ENCODE measurements at regions not wholly inside any gene's neighbourhood (a gene's known extent, or its start where the extent isn't known, plus 50 kb on each side); places are given as distances from the start of the nearest gene placed in this dataset.

DNA sequence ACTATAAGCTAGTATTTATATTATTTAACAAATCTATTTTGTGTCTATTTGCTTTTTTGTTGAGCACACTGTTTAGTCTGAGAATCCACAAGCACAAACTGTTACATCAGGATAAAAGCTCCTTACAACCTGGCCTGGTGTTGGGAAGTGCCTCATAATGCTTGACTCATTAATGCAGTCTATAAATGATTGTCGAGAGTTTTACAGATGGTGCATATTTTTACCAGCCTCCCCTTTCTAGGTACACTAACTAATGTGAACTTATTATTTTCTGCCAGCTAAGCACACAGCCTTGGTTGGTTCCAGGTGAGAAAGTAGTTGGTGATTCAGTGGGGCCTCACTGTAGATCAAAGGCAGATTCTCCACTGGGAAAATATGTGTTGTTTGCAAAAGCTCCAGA lies 151.0 kb upstream of the ADAMTS16 start:
- DNase-seq (ENCODE audit: low read depth in 2 of 2) = no peak

DNA sequence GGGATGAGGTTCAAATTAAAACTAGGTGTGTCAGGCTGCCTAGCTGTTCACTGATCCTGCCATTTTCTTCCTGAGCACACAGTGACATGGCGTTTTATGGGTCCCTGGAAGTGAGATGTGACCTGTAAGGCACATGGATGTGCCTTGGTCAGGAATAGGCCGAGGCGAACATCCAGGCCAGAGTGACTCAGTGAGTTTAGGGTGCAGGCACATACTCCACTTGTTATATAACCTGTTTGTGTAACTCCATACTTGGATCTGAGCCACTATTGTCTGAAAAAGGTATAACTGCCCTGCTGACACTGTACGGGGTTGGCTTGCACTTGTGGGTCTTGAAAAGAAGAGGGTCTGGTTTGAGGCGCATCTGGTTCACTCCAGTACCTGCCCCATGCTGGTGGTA lies 150.1 kb upstream of the ADAMTS16 start:
- DNase-seq (ENCODE audit: low read depth in 2 of 2) = no peak

DNA sequence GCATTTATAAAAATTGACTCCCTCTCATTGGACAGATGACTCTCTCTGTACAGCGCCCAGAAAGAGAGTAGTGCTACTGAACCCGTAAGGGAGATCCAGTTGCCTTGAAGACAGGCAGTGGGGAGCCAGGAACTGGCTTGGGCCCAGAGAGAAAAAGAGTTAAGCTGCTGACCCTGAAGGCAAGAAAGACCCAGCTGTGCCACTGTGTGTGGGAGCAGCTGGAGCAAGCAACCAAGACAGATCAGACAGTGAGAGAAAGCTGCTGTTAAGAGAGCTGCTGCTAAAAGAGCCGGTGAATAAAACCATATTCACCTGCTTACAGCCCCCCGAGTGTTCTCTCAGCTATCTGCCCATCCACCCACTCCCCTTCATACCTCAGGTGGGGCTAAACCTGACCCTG lies 149.7 kb upstream of the ADAMTS16 start:
- DNase-seq (ENCODE audit: low read depth in 2 of 2) = no peak

DNA sequence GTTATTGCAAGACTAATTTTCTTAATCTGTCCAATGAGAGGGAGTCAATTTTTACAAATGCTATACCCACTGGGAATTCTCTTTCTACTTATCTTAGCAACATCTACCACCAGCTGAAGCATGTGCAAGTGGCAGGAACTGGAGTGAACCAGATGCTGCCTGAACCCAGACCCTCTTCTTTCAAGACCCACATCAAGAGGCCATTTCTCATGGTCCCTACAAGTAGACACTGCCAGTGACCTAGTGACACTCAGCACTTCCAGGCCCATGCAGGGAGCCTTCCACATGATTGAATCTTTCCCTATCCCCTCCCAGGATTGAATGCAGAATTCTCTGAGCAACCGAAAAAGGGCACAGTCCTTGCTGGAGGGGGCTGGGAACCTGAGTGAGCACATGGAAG lies 148.2 kb upstream of the ADAMTS16 start:
- DNase-seq (ENCODE audit: low read depth in 2 of 2) = no peak

DNA sequence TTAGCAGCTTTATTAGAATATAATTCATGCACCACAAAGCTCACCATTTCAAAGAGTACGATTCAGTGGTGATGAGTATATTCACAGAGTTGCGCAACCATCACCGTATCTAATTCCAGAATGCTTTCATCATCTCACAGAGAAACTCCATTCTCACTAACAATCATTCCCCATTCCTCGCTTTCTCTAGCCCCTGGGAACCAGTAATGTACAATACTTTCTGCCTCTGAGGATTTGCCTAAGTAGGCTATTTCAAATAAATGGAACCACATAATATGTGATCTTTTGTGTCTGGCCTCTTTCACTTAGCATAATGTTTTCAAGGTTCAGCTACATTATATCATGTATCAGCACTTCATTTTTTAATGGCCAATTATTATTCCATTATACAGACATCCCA lies 145.1 kb upstream of the ADAMTS16 start:
- no peak for DNase-seq (ENCODE audit: low read depth in 2 of 2)

DNA sequence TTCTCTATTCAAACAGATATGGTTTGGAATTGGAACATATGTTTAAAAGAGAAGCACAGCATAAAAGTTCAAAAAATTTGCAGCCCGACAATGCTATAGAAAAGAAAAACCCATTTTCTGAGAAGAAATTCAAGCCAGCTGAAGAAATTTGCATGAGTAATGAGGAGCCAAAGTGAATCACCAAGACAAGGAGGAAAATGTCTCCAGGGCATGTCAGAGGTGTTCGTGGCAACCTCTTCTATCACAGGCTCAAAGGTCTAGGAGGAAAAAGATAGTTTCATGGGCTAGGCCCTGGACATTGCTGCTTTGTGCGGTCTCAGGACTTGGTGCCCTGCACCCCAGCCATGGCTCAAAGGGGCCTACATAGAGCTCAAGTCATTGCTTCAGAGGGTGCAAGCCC lies 134.8 kb upstream of the ADAMTS16 start:
- no peak for DNase-seq (ENCODE audit: low read depth in 2 of 2)

DNA sequence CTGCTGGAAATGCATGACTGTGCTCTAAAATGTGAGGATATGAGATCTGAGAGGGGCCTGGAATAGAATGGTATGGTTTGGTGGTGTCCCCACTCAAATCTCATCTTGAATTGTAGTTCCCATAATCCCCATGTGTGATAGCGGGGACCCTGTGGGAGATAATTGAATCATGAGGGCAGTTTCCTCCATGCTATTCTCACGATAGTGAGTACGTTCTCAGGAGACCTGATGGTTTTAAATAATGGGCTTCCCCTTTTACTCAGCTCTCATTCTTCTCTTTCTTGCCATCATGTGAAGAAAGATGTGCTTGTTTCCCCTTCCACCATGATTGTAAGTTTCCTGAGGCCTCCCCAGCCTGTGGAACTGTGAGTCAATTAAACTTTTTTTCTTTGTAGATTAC lies 133.6 kb upstream of the ADAMTS16 start:
- DNase-seq (ENCODE audit: low read depth in 2 of 2) = no peak

DNA sequence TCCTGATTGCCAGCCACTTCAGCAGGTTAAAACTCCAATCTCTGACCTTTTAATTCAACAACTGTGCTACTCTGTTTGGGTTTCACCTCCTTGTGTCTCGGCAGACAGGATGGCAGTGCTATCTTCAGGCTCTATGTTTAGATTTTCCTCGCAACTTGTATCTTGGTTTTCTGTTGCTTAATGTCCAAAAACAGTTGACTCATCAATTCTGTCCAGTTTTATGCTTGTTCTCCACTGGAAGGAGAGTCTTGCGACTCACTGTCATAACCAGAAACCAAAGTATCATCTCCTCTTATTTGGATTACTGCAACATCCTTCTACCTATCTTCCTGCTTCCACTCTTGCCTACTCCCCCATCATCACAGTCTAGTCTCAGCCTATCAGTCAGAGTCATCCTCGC lies 130.9 kb upstream of the ADAMTS16 start:
- no peak for DNase-seq (ENCODE audit: low read depth in 2 of 2)

DNA sequence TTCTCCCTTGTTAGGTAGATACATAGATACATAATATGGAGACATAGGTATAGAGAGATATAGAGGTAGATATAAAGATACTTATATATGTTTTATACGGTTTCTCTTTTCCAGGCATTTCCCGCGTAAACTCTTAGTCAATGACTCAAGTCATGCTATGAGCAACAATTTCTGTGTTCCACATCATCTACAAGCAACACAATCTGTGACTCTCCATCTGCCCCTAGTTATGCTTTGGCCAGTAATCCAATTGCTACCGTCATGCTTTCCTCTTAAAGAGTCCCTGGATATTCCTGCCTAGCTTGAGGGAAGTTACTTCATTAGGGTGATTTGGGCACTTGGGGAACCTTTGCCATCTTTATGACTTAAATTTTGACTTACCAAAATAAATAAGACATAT lies 129.0 kb upstream of the ADAMTS16 start:
- no peak for DNase-seq (ENCODE audit: low read depth in 2 of 2)

DNA sequence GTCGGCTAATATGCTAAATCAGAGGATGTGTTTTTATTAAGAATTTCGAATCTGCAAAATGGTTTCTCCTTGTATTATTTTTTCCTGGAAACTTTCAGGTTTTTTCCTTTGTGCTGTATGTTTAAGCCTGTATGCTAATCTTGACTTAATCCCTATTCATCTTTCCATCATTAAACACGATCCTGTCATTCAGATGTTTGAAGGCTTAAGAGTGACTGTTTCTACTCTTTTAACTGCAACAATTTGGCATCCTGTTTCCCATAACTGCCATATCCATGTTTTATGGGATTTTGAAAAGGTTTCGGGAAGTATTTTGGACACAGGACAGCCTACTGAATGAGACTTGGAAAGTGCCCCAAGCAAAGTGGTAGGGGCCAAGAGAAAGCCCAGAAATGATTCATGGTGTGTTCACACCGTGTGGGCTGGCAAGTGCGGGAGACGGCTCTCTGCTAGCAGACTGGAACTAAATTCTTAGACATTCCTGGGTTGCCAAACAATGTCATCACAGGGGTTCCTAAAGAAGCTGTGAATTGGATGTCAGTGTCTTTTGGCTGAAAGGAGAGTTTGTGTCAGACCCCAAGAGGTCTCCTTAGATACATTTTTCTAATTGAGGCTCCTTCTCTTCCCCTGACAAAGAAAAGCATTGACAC lies 125.4 kb upstream of the ADAMTS16 start:
- no peak for DNase-seq (ENCODE audit: low read depth in 2 of 2)

DNA sequence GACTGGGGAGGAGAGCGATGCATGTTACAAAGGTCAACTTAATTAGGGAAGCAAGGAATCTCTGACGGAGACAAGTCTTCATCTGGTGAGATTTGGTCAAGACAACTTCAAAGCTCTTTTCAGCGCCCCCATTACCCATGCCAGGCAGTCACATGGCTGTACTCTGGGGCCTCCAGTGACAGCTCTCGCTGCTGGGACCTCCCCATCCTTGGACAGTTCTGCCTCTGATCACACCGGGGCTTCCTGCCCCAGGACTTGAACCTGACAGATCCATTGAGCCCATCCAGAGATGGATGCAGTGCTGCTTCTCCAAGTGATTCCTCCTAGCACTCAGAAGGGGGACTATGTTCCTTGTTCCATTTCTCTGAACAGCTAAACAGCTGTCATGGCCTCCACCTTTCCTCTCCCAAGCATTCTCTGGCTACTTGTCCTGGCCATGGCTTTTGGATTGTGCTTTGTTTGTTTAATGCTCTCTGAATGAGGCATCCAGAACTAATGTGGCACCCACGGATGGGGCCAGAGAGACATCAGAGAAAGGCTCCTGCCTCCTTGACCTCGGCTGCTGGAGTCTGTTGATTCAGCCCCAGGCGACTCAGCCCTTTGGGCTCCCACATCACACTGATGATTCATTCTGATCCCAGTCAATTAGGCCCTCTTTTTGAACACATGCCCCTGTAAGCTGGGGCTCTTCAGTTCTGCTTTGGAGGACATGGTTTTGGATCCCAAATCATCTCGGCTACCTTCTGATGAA lies 122.1 kb upstream of the ADAMTS16 start:
- DNase-seq (ENCODE audit: low read depth in 2 of 2) = no peak

DNA sequence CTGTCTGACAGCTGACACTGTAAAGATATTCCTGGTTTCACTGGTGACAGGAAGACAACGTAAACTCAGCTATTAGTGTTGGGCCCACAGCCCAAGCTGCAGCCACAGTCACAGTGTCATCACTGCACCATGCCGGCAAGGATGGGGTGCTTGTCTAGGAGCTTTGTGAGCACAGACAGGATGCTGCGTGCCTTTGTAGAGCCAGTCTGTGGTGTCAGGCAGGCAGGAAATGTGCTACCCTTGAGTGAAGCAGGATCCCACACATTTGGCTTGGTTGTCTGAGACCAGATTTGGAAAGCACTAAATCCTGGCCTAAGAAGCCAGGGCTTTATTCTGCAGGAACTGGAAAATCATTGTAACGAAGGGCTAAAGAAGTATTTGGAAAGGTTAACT lies 121.6 kb upstream of the ADAMTS16 start:
- no peak for DNase-seq (ENCODE audit: low read depth in 2 of 2)

DNA sequence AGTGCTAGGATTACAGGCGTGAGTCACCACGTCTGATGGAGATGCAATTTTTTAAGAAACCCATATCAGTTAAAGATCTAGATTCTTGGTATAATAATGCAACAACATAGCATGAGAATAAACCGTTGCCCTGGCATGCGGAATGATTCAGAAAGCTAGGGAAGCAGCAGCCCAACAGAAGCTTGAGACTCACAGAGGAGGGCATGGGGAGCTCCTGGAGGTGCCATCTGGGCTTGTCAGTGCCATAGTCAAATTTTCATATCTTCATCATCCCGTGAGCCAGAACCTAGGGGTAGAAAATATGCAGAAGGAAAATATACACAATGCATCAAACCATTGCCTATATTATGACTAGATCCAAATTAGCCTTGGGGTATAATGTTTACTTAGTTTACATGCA lies 118.7 kb upstream of the ADAMTS16 start:
- DNase-seq (ENCODE audit: low read depth in 2 of 2) = no peak

DNA sequence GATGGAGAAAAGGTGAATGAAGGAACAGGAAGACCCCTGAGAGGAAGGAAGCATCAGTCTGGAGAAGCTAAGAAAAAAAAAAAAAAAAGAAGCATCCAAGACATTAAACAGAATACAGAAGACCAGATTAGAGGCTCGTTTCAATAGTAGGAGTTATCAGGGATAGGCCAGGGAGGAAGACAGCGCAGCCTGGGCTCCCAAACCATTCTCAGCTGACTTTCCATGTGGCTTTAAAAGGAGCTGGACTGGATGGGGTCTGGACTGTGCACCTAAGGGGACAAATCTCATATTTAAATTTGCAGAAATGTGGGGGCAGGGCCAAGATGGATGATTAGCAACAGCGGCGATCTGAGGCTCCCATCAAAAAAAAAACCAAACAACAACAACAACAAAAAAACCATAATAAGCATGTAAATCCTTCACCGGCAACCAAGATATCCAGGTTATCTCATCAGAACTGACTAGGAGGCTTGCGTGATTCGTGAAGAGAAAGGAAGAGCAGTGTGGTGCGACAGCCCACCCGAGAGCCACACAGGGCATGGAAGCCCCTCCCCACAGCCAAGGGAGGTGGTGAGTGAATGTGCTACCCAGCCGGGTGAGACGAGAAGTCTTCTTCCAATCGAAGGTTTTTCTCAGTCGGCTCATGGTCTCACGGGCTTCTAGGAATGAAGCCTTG lies 114.9 kb upstream of the ADAMTS16 start:
- DNase-seq (ENCODE audit: low read depth in 2 of 2) = no peak

DNA sequence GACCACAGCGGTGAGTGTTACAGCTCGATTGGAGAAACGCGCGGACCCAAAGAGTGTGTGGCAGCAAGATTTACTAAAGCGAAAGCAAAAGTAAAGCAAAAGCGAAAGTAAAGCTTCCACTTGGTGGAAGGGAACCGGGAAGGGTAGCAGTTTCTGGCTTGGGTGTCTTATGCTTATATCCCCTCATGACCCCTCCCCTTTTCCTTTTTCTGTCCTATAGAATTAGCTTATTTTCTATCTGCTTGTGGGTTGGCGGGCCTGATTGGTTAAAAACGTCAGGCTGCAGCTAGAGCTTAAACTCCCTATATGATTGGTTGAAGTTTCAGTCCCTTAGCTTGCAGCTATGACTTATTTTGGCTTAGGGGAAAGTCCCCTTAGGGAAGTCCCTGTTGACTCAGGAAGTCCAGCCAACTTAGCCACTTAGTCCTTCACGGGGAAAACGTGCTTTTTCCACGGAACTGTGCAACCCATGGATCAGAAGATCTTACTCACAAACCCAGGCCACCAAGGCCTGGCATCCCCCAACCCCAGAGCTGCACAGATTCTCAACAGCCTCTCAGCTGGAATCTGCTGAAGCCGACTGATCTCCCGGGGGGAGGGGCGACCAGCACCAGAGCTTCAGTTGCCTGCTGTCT lies 114.2 kb upstream of the ADAMTS16 start:
- DNase-seq (ENCODE audit: low read depth in 2 of 2) = no peak

DNA sequence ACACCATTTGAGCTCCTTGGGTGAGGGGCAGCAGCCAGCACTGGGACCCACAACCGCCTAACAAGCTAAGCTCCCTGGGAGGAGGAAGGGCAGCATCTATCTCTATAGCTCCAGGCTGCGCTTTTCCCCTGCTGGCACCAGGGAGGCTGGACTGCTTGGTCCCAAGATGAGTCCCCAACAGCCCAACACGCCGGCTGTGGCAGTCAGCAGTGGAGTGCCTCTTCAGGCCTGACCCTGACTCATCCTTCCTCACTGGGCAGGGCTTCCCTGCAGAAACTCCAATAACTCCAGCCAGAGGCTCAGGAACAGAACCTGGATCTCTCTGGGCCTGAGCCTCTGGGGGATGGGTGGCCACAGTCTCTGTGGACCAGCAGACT lies 113.7 kb upstream of the ADAMTS16 start:
- no peak for DNase-seq (ENCODE audit: low read depth in 2 of 2)

DNA sequence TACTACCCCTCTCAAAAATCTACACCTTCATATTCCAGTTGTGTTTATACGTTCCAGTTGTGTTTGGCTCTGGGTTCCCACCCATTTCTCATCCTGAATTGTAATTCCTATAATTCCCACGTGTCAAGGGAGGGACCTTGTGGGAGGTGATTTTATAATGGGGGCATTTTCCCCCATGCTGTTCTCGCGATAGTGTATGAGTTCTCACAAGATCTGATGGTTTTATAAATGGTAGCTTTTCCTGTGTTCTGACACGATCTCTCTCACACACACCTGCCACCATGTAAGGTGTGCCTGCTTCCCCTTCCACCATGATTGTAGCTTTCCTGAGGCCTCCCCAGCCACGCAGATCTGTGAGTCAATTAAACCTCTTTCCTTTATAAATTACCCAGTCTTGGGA lies 108.5 kb upstream of the ADAMTS16 start:
- DNase-seq (ENCODE audit: low read depth in 2 of 2) = no peak

DNA sequence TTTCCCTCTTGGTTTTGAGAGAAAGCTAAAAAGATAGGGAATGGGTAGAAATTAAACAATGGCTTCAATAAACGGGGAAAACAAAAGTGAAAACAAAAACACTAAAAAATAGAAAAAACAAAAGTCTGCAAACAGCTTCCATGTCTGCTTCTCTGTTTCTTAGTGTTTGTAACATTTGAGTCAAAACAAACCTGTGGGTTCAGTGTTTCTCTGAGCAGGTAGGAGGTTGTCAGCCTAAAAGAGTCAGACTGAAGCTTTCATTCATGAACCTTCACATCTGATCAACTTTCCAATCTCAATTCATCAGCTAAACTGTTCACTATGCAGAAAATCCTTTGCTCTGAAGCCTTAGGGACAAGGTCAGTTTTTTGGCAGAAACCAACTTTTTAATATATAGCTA lies 102.5 kb upstream of the ADAMTS16 start:
- DNase-seq (ENCODE audit: low read depth in 2 of 2) = no peak

DNA sequence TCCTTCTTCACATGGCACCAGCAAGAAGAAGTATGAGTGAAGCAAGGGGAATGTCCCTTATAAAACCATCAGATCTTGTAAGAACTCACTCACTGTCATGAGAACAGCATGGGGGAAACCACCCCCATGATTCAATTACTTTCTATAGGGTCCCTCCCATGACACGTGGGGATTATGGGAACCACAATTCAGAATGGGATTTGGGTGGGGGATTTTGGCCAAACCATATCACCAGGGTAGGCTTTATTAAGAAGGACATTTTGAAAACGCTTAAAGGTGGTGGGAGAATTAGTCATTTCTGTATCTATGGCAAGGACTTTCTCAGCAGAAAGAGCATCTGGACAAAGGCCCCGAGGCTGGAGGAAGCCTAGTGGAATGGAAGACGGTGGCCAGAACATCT lies 100.2 kb upstream of the ADAMTS16 start:
- DNase-seq (ENCODE audit: low read depth in 2 of 2) = no peak

DNA sequence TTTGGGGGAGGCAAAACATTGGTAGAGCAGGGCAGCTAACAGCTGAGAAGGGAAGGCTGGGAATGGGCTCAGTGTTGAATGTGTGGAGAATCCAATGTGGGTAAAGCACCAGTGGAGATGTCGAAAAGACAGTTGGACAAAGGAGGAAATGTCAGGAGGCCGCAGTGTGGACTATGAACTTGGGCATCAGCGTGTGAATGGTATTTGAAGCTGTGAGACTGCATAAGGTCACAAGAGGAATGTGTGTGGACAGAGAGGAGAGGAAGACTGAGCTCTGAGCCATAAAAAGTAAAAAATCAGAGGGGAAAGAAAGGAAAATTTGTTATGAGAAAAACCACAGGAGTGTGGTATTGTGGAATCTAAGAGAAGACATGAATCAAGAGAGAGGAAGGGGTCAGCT lies 99.4 kb upstream of the ADAMTS16 start:
- DNase-seq (ENCODE audit: low read depth in 2 of 2) = no peak

DNA sequence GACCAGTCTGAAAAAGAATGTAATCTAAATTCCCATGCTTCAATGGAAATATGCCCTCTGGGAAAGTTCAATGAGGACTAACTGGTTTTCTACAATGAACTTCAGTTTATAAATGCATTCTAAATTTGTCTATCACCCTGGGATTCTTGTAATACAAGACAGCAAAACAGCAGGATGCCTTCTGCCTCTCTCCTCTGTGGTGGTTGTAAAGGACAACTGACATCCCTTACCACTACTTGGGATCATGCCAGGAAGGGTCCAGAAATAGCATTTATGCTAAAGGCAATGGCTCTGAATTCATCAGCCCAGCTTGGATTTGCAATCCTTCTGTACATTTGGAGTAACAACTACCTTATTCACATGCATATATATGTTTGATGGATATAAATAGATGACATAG lies 97.3 kb upstream of the ADAMTS16 start:
- no peak for DNase-seq (ENCODE audit: low read depth in 2 of 2)

DNA sequence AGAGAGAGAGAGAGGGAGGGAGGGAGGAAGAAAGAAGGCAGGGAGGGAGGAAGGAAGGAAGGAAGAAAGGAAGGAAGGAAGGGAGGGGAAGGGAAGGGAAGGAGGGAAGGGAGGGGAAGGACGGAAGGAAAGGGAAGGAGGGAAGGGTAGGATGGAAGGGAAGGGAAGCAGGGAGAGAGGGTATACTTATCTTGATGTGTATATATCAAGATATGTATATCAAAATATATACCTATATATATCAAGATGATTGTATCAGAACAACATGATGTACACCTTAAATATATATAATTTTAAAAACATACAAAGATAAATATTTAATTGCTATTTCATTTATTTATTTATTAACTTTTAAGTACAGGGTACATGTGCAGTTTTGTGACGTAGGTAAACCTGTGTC lies 96.8 kb upstream of the ADAMTS16 start:
- DNase-seq (ENCODE audit: low read depth in 2 of 2) = no peak
